ENCODE measurements at regions not wholly inside any gene's neighbourhood (a gene's known extent, or its start where the extent isn't known, plus 50 kb on each side); places are given as distances from the start of the nearest gene placed in this dataset.

DNA sequence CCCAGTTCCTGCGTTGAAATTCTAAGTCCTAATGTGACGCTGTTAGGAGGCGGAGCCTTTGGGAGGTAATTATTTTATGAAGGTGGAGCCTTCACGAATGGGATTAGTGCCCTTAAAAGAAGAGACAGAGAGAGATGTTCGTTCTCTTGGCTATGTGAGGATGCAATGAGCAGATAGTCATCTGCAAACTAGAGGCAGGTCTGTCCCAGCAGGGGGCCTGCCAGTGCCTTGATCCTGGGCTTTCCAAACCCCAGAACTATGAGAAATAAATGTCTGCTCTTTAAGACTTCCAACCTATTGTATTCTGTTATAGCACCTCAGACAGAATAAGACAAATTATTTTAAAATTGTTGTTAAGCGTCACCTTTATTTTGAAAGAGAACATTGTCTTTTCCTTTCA, 123.1 kb upstream of the KCNJ6 start:
- no peak overlapping the region for H2AFZ ChIP-seq (ENCODE audit: low read length)
- H3K9me3 ChIP-seq (ENCODE audit: low read length), result no peaks in the 10 kb centered on the region
- H3K4me3 ChIP-seq (ENCODE audit: low read depth, low read length, poor library complexity, severe bottlenecking), result no peak overlapping the region
- TF ChIP-seq EZH2phosphoT487 (IDR thresholded peaks at IDR 0.05; ENCODE audit: borderline replicate concordance, low read depth, low read length), result no peak
- TF ChIP-seq, protein P1, sequence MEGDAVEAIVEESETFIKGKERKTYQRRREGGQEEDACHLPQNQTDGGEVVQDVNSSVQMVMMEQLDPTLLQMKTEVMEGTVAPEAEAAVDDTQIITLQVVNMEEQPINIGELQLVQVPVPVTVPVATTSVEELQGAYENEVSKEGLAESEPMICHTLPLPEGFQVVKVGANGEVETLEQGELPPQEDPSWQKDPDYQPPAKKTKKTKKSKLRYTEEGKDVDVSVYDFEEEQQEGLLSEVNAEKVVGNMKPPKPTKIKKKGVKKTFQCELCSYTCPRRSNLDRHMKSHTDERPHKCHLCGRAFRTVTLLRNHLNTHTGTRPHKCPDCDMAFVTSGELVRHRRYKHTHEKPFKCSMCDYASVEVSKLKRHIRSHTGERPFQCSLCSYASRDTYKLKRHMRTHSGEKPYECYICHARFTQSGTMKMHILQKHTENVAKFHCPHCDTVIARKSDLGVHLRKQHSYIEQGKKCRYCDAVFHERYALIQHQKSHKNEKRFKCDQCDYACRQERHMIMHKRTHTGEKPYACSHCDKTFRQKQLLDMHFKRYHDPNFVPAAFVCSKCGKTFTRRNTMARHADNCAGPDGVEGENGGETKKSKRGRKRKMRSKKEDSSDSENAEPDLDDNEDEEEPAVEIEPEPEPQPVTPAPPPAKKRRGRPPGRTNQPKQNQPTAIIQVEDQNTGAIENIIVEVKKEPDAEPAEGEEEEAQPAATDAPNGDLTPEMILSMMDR (conservative IDR thresholded peaks at IDR 0.05; ENCODE audit: low read length), result no peak
- no TSS peak for BruUV-seq (replicated peaks)
- ChIA-PET CTCF (ENCODE audit: unreplicated experiment) (no interaction called here), POLR2A (no interaction called here)
- no peak overlapping the region for H3K4me2 ChIP-seq (ENCODE audit: low read length)
- DNase-seq (ENCODE audit: low spot score), result no peak
- H3K27ac ChIP-seq (ENCODE audit: low read depth, low read length, poor library complexity, severe bottlenecking), result no peak overlapping the region
- no peaks in the 10 kb centered on the region for H3K79me2 ChIP-seq (ENCODE audit: insufficient read depth, low read depth, low read length)
- H3K4me1 ChIP-seq (ENCODE audit: insufficient read depth, low read length, poor library complexity, severe bottlenecking), result no peaks in the 10 kb centered on the region
- H3K36me3 ChIP-seq (ENCODE audit: insufficient read depth, low read length), result no peaks in the 10 kb centered on the region
- intact Hi-C loops (cut with micrococcal nuclease; ENCODE audit: unreplicated experiment), result no loop called here
- no peaks in the 10 kb centered on the region for H3K9me2 ChIP-seq (ENCODE audit: insufficient read depth, low read length)
- no peaks in the 10 kb centered on the region for H4K20me1 ChIP-seq (ENCODE audit: insufficient read depth, low read length)

DNA sequence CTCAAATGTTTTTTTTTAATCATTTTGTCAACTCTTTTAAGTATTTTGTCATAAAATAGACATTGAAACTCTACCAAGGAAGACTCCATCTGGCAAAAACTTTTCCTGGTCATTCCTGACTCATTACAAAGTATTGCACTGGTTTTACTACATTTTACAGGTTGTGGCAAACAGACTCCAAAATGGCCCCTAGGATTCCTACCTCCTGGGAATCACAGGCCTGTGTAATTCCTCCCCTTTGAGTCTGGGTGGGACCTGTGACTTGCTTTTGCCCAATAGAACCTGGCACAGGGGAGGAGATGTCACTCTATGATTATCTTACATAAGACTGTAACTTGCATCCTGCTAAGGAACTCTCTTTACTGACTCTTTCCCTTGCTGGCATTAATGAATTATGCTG, 123.6 kb upstream of the KCNJ6 start:
- ChIA-PET POLR2A (interaction anchor here (0.6 kb wide), 1 partner anchor 1162 kb away, joined by 4 read pairs; no protein-coding TSS in a partner anchor), CTCF (ENCODE audit: unreplicated experiment) (no interaction called here)
- Histone ChIP-seq H3K4me3 (ENCODE audit: low read depth, low read length, poor library complexity, severe bottlenecking) (no peak overlapping the region), H3K79me2 (ENCODE audit: insufficient read depth, low read depth, low read length) (no peaks in the 10 kb centered on the region), H3K9me3 (ENCODE audit: low read length) (no peaks in the 10 kb centered on the region), H3K4me1 (ENCODE audit: insufficient read depth, low read length, poor library complexity, severe bottlenecking) (no peaks in the 10 kb centered on the region), H2AFZ (ENCODE audit: low read length) (no peak overlapping the region), H3K9me2 (ENCODE audit: insufficient read depth, low read length) (no peaks in the 10 kb centered on the region), H3K36me3 (ENCODE audit: insufficient read depth, low read length) (no peaks in the 10 kb centered on the region), H4K20me1 (ENCODE audit: insufficient read depth, low read length) (no peaks in the 10 kb centered on the region), H3K27ac (ENCODE audit: low read depth, low read length, poor library complexity, severe bottlenecking) (no peak overlapping the region), H3K4me2 (ENCODE audit: low read length) (no peak overlapping the region)
- DNase-seq (ENCODE audit: low spot score), result no peak
- intact Hi-C loops (cut with micrococcal nuclease; ENCODE audit: unreplicated experiment), result no loop called here
- no peak for TF ChIP-seq EZH2phosphoT487 (IDR thresholded peaks at IDR 0.05; ENCODE audit: borderline replicate concordance, low read depth, low read length)
- TF ChIP-seq, protein P1 (conservative IDR thresholded peaks at IDR 0.05; ENCODE audit: low read length), result no peak
- BruUV-seq (replicated peaks), result no TSS peak

- Histone ChIP-seq H3K9me2 (ENCODE audit: insufficient read depth, low read length) (no peaks in the 10 kb centered on the region), H3K4me1 (ENCODE audit: insufficient read depth, low read length, poor library complexity, severe bottlenecking) (no peaks in the 10 kb centered on the region), H2AFZ (ENCODE audit: low read length) (no peak overlapping the region), H3K4me3 (ENCODE audit: low read depth, low read length, poor library complexity, severe bottlenecking) (no peak overlapping the region), H4K20me1 (ENCODE audit: insufficient read depth, low read length) (no peaks in the 10 kb centered on the region), H3K27ac (ENCODE audit: low read depth, low read length, poor library complexity, severe bottlenecking) (no peak overlapping the region), H3K79me2 (ENCODE audit: insufficient read depth, low read depth, low read length) (no peaks in the 10 kb centered on the region), H3K4me2 (ENCODE audit: low read length) (no peak overlapping the region), H3K36me3 (ENCODE audit: insufficient read depth, low read length) (no peaks in the 10 kb centered on the region), H3K9me3 (ENCODE audit: low read length) (no peaks in the 10 kb centered on the region)
- DNase-seq (ENCODE audit: low spot score), result no peak
- POLR2A ChIA-PET, result no interaction called here
- TF ChIP-seq, protein P1 (conservative IDR thresholded peaks at IDR 0.05; ENCODE audit: low read length), result no peak
- no peak for TF ChIP-seq EZH2phosphoT487 (IDR thresholded peaks at IDR 0.05; ENCODE audit: borderline replicate concordance, low read depth, low read length)
- intact Hi-C loops (cut with micrococcal nuclease; ENCODE audit: unreplicated experiment), result no loop called here
- no TSS peak for BruUV-seq (replicated peaks)
- CTCF ChIA-PET (ENCODE audit: unreplicated experiment), result no interaction called here
Measured at GRCh38 chr21:38041493-38041892, 125.2 kb upstream of the KCNJ6 start.

All from OCI-LY7 (cell line).